H1 (cell line): ENCODE measurements at regions not wholly inside any gene's neighbourhood (a gene's known extent, or its start where the extent isn't known, plus 50 kb on each side); places are given as distances from the start of the nearest gene placed in this dataset.

Experiments
- CTCF ChIA-PET: fragments of 300-600 bp; sonication (Branson Sonifier 250); formaldehyde crosslinking; loops from one replicate; lab custom pipeline; 2021; ENCODE audit not compliant: partially characterized antibody; lab: Charles Lee
- POLR2A ChIA-PET: fragments of 300-600 bp; sonication (Branson Sonifier 250); formaldehyde crosslinking; loops from one replicate; lab custom pipeline; 2021; ENCODE audit warnings: inconsistent platforms; ENCODE audit not compliant: partially characterized antibody; lab: Charles Lee
- DNase-seq, 2 experiments: peaks; one replicate each; pipeline versions ENCODE4 v3.0.0 to v3.0.0-alpha.2; 2010 to 2022; ENCODE audit warnings: low spot score in 2 of 2, low read depth in 1 of 2, mixed read lengths in 1 of 2
- FAIRE-seq: peaks from 2 replicates; lab custom pipeline; 2011; peaks lifted over from hg19 to GRCh38; lab: Jason Lieb, UNC
- H2AFZ ChIP-seq: 2 replicates; pipeline ENCODE4 v1.8.1; 2012; ENCODE audit warnings: low read length, inconsistent platforms
- H2AK5ac ChIP-seq: 2 replicates; pipeline ENCODE4 v1.6.1; 2013; ENCODE audit warnings: low read depth, low read length
- H2BK120ac ChIP-seq: replicated peaks from 2 replicates; pipeline ENCODE3; 2013; ENCODE audit warnings: low read depth, low read length, inconsistent platforms
- H2BK12ac ChIP-seq: 2 replicates; pipeline ENCODE4 v1.6.1; 2013; ENCODE audit warnings: low read depth, low read length
- H2BK15ac ChIP-seq: 2 replicates; pipeline ENCODE4 v1.6.1; 2013; ENCODE audit warnings: low read length
- H2BK20ac ChIP-seq: 2 replicates; pipeline ENCODE4 v1.6.1; 2013; ENCODE audit warnings: low read length
- H2BK5ac ChIP-seq: 2 replicates; pipeline ENCODE4 v1.6.1; 2013; ENCODE audit warnings: low read depth, low read length
- H3K14ac ChIP-seq: 2 replicates; pipeline ENCODE4 v1.6.1; 2013; ENCODE audit warnings: inconsistent platforms; ENCODE audit not compliant: insufficient read length
- H3K18ac ChIP-seq: 2 replicates; pipeline ENCODE4 v1.6.1; 2013; ENCODE audit warnings: low read length; ENCODE audit errors: extremely low read depth
- H3K23ac ChIP-seq: 2 replicates; pipeline ENCODE4 v1.6.1; 2013; ENCODE audit warnings: inconsistent platforms; ENCODE audit not compliant: insufficient read length
- H3K23me2 ChIP-seq: 2 replicates; pipeline ENCODE4 v1.6.1; 2013; ENCODE audit warnings: low read depth, low read length
- H3K27ac ChIP-seq: 2 replicates; pipeline ENCODE4 v1.6.1; 2011; ENCODE audit warnings: low read depth, low read length, inconsistent platforms
- H3K27me3 ChIP-seq, 4 experiments: replicated peaks in 1 of 4; 1 replicate in 1 of 4; 2 replicates in 3 of 4; pipeline versions ENCODE4 v1.6.1 to v1.8.1; 2011 to 2013; ENCODE audit warnings: low read length in 3 of 4, mild to moderate bottlenecking in 3 of 4, inconsistent platforms in 2 of 4, mixed read lengths in 2 of 4, moderate library complexity in 1 of 4; ENCODE audit not compliant: control insufficient read depth in 3 of 4, insufficient read depth in 3 of 4; ENCODE audit errors: extremely low read depth in 1 of 4
- H3K36me3 ChIP-seq, 4 experiments: 2 replicates each; pipeline versions ENCODE4 v1.6.1 to v1.8.1; 2011 to 2013; ENCODE audit warnings: mild to moderate bottlenecking in 4 of 4, low read length in 3 of 4, moderate library complexity in 2 of 4, control low read depth in 1 of 4, inconsistent platforms in 1 of 4; ENCODE audit not compliant: insufficient read depth in 4 of 4, control insufficient read depth in 2 of 4
- H3K4ac ChIP-seq: replicated peaks from 2 replicates; pipeline ENCODE3; 2013; ENCODE audit warnings: low read length, low read depth, mixed read lengths, inconsistent platforms; ENCODE audit not compliant: insufficient read length
- H3K4me1 ChIP-seq, 4 experiments: replicated peaks in 1 of 4; 1 replicate in 1 of 4; 2 replicates in 3 of 4; pipeline versions ENCODE4 v1.6.1 to v1.8.1; 2011 to 2013; ENCODE audit warnings: low read length in 3 of 4, inconsistent platforms in 2 of 4, mixed read lengths in 1 of 4; ENCODE audit not compliant: insufficient read depth in 4 of 4, control insufficient read depth in 3 of 4
- H3K4me2 ChIP-seq, 2 experiments: 2 replicates each; pipeline versions ENCODE4 v1.6.1 to v1.8.1; 2011 to 2013; ENCODE audit warnings: low read depth in 2 of 2, low read length in 2 of 2, control low read depth in 1 of 2, inconsistent platforms in 1 of 2, mild to moderate bottlenecking in 1 of 2; ENCODE audit not compliant: insufficient read depth in 1 of 2
- H3K4me3 ChIP-seq, 4 experiments: fragments of 200-600, 300-600 bp in 1 of 4; sonication (generic), shearing (Covaris generic), sonication (Bioruptor Twin) in 1 of 4; 2 replicates each; pipeline versions ENCODE4 v1.5.1 to v1.8.1; 2011 to 2016; ENCODE audit warnings: low read length in 4 of 4, low read depth in 3 of 4, control low read depth in 2 of 4, inconsistent platforms in 2 of 4, mild to moderate bottlenecking in 2 of 4, mixed read lengths in 1 of 4, moderate library complexity in 1 of 4; ENCODE audit not compliant: insufficient read depth in 2 of 4; ENCODE audit errors: extremely low read depth in 1 of 4
- H3K56ac ChIP-seq: replicated peaks from 2 replicates; pipeline ENCODE3; 2013; ENCODE audit warnings: low read depth, mild to moderate bottlenecking, mixed read lengths, low read length, inconsistent platforms; ENCODE audit not compliant: insufficient read length
- H3K79me1 ChIP-seq: 2 replicates; pipeline ENCODE4 v1.6.1; 2013; ENCODE audit warnings: low read depth, low read length, control low read depth
- H3K79me2 ChIP-seq, 2 experiments: 2 replicates each; pipeline versions ENCODE4 v1.6.1 to v1.8.1; 2012 to 2013; ENCODE audit warnings: low read length in 2 of 2, mild to moderate bottlenecking in 2 of 2, inconsistent platforms in 1 of 2; ENCODE audit not compliant: insufficient read depth in 2 of 2, control insufficient read depth in 1 of 2
- H3K9ac ChIP-seq, 4 experiments: replicated peaks in 1 of 4; 1 replicate in 1 of 4; 2 replicates in 3 of 4; pipeline versions ENCODE4 v1.6.1 to v1.8.1; 2011 to 2013; ENCODE audit warnings: low read depth in 3 of 4, low read length in 3 of 4, control low read depth in 2 of 4, mild to moderate bottlenecking in 2 of 4, moderate library complexity in 2 of 4, inconsistent platforms in 1 of 4; ENCODE audit errors: extremely low read depth in 1 of 4
- H3K9me3 ChIP-seq, 2 experiments: 2 replicates each; pipeline versions ENCODE4 v1.6.1 to v1.8.1; 2012 to 2013; ENCODE audit warnings: mild to moderate bottlenecking in 2 of 2, moderate library complexity in 2 of 2, control low read depth in 1 of 2, inconsistent platforms in 1 of 2, low read depth in 1 of 2, low read length in 1 of 2, mixed read lengths in 1 of 2; ENCODE audit not compliant: insufficient read depth in 2 of 2
- H4K20me1 ChIP-seq, 2 experiments: replicated peaks in 1 of 2; 2 replicates each; pipeline versions ENCODE3 to v1.8.1; 2011 to 2013; ENCODE audit warnings: inconsistent platforms in 2 of 2, low read length in 2 of 2, mild to moderate bottlenecking in 1 of 2; ENCODE audit not compliant: insufficient read depth in 2 of 2, control insufficient read depth in 1 of 2
- H4K5ac ChIP-seq: 2 replicates; pipeline ENCODE4 v1.6.1; 2013; ENCODE audit warnings: low read length, low read depth, mixed read lengths, inconsistent platforms; ENCODE audit not compliant: insufficient read length
- H4K8ac ChIP-seq: 2 replicates; pipeline ENCODE4 v1.8.0; 2013; ENCODE audit warnings: mild to moderate bottlenecking, moderate library complexity, low read length, inconsistent platforms; ENCODE audit not compliant: insufficient read depth; ENCODE audit errors: extremely low read depth
- H4K91ac ChIP-seq: replicated peaks from 2 replicates; pipeline ENCODE3; 2013; ENCODE audit warnings: low read length, mixed read lengths, inconsistent platforms; ENCODE audit not compliant: insufficient read length
- ATF2 ChIP-seq: IDR thresholded peaks from 2 replicates; pipeline ENCODE4 v1.6.1; 2012; ENCODE audit warnings: low read length, inconsistent platforms
- CBX5 ChIP-seq: fragments of 300-800, 300-1000 bp; sonication (generic); IDR thresholded peaks from 2 replicates; pipeline ENCODE4 v1.7.1; 2016; ENCODE audit warnings: antibody characterized with exemption, low read length, low read depth
- SP4 ChIP-seq: IDR thresholded peaks from 2 replicates; pipeline ENCODE4 v1.6.1; 2012; ENCODE audit warnings: low read length, inconsistent platforms
- WGBS, 2 experiments: shearing (Covaris generic) in 1 of 2; methylation state at CpG; one replicate each; pipeline versions ENCODE4 v1.1.6 to v1.1.7; 2013 to 2015; ENCODE audit warnings: low lambda C conversion rate in 2 of 2, mixed read lengths in 2 of 2, inconsistent platforms in 1 of 2, low coverage in 1 of 2, missing lambda C conversion rate in 1 of 2; ENCODE audit not compliant: insufficient replicate concordance in 2 of 2, insufficient coverage in 1 of 2, insufficient read length in 1 of 2; ENCODE audit errors: extremely low coverage in 1 of 2, missing lambda C conversion rate in 1 of 2; 5-methylcytosine and 5-hydroxymethylcytosine counted together

GRCh38 chr16:55044201-55044975 lies 113.7 kb downstream of the IRX5 start:
- Histone ChIP-seq H3K18ac (no peak overlapping the region), H2BK120ac (no peak overlapping the region), H3K36me3 (no peaks in the 10 kb centered on the region), H4K20me1 (no peaks in the 10 kb centered on the region), H3K79me2 (no peaks in the 10 kb centered on the region), H2BK12ac (no peak overlapping the region), H3K23ac (no peak overlapping the region), H4K5ac (no peak overlapping the region), H3K56ac (no peak overlapping the region), H3K27me3 (0 out of 7 replicates have a peak, but pooled peaks cover 0 to 2% (median 0%) of the 10 kb centered on the region in 4 experiments), H2AFZ (no peak overlapping the region), H3K9ac (no peak overlapping the region), H3K4me3 (no peak overlapping the region), H3K79me1 (no peaks in the 10 kb centered on the region), H4K8ac (no peak overlapping the region), H3K14ac (no peak overlapping the region), H2BK5ac (no peak overlapping the region), H3K4ac (no peak overlapping the region), H3K23me2 (no peaks in the 10 kb centered on the region; the same call in 1 of the 2 replicates), H3K27ac (no peak overlapping the region), H3K9me3 (no peaks in the 10 kb centered on the region), H2BK20ac (no peak overlapping the region), H3K4me1 (no peaks in the 10 kb centered on the region), H2BK15ac (no peak overlapping the region), H4K91ac (no peak overlapping the region), H2AK5ac (no peak overlapping the region), H3K4me2 (no peak overlapping the region)
- TF ChIP-seq SP4 (no peak), ATF2 (no peak), CBX5 (no peak)
- ChIA-PET POLR2A (no interaction called here), CTCF (interaction anchor here (0.5 to 14.3 kb wide), 20 partner anchors 9 to 852 kb away, joined by 3 to 145 read pairs (median 4); no protein-coding TSS in a partner anchor)
- 88% methylated on average over 11 of the region's 11 CpGs; no CpG with 5 or more reads in 1 of the 2 experiments for WGBS, 2 experiments
- no peak for DNase-seq
- FAIRE-seq: no peak
